Sciatic nerve (tissue), 2 donors: ENCODE measurements at regions not wholly inside any gene's neighbourhood (a gene's known extent, or its start where the extent isn't known, plus 50 kb on each side); places are given as distances from the start of the nearest gene placed in this dataset.
"Not testable (repeated sequence)": the region's sequence is repeated elsewhere in the genome, so short reads cannot be mapped to it uniquely, and the experiment has no call there.

Source experiments
- ATAC-seq: fragments of 200-7000 bp; cut with Tn5 transposase; one replicate; pipeline ENCODE4 v1.9.1; 2020; ENCODE audit warnings: mild to moderate bottlenecking, moderate library complexity
- DNase-seq: peaks from one replicate; pipeline ENCODE4 v3.0.0-alpha.2; 2020; ENCODE audit warnings: low spot score
- intact Hi-C: fragments of 100-400 bp; cut with DNase I; formaldehyde crosslinking; loops from one replicate; pipeline ENCODE4 v1.14.2; 2022
- donor health status: DM: no; HTN: no; CAD: no.
- donor health status: DM: no; HTN: no; CAD: no.

- DNase-seq (no peak), ATAC-seq (no peak)
- intact Hi-C loops = no loop called here
Observed at GRCh38 chr17:83014940-83015910, 64.2 kb upstream of the METRNL start.

DNA sequence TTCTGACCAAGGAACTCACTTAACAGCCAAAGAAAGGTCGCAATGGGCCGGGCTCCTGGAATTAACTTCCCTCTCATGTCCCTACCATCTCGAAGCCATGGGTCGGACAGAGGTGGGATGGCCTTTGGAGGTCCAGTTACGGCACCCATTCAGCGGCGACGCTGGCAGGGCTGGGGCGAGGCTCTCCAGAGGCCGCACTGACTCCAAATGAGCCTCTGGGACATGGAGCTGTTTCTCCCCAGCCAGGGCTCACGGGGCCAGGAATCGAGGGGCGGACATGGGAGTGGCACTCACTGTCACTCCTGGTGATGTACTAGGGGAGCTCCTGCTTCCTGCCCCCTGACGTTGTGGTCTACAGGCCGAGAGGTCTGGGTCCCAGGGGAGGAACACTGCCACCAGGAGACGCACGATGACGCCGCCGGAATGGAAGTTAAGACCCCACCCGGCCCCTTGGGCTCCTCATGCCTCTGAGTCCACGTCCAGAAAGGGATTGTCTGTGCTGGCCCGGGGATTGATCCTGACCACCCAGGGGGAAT lies 60.7 kb upstream of the METRNL start:
- intact Hi-C loops = no loop called here
- DNase-seq = no peak
- no peak for ATAC-seq

GRCh38 chr17:83019376-83019775 lies 60.0 kb upstream of the METRNL start:
- no peak for ATAC-seq
- intact Hi-C loops = no loop called here

DNA sequence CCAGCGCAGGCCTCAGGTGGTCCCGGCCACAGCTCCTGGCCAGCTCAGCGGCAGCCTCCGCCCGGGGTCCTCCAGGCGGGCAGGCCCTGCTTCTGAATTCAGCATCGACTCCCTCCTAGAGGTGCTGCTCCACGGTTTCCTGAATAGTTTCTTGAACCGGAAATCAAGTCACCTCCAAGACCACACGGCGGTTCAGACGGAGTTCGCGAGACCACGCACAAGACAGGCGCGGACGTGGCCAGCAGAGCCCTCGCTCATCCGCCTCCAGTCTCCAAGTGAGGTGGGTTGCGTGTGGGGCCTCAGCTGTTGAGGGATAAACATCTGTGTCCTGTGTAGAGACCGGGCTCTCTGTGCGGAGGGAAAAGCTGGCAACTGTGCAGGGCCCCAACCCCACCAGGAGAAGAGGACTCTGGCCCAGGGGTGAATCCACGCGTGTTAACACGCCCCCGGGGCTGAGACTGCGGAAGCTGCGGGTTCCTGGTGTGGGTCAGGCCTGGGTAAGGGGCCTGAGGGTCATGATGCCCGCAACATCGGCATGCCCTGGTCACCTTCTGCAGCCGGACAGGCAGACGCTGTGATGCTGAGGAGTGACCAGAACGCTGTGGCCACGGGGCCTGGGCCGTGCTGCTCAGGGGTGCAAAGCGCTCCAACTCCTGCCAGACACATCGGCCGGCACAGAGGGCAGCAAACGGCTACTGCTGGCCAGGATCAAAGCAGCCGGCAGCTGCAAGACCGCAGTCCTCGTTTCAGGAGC lies 55.0 kb upstream of the METRNL start:
- no peak for ATAC-seq
- intact Hi-C loops = no loop called here
- peak; percentile 27 for DNase-seq

More at GRCh38 chr17:83019376-83019775, 60.0 kb upstream of the METRNL start:
- DNase-seq = no peak

DNA sequence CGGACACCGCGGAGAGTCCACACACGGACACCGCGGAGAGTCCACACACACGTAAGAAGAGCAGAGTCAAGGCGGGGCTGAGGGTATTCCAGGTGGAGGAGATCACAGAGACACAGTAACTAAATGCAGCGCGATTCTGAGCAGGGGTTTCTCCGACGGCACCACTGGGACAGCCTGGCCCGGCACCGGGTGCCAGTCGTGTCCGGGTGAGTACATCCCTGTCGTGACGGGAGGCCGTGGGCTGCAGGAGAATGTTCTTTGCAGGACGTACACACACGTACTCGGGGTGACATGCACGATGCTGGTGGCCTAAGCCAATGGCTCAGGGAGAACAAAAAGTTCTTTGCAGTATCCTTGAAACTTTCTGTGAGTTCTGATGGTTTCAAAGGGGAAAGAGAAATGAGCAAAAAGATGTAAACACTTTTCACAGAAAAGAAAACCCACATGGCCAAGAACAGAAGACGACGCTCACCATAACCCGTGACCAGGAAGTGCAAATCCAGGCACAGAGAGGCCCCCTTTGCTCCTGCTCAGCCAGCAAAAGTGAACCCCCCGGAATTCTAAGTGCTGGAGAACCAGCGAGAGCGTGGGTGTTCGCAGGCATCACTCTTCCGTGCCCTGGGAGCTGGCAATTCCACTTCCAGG lies 53.7 kb upstream of the METRNL start:
- peak; percentile 26 for DNase-seq
- intact Hi-C loops = no loop called here
- no peak for ATAC-seq

DNA sequence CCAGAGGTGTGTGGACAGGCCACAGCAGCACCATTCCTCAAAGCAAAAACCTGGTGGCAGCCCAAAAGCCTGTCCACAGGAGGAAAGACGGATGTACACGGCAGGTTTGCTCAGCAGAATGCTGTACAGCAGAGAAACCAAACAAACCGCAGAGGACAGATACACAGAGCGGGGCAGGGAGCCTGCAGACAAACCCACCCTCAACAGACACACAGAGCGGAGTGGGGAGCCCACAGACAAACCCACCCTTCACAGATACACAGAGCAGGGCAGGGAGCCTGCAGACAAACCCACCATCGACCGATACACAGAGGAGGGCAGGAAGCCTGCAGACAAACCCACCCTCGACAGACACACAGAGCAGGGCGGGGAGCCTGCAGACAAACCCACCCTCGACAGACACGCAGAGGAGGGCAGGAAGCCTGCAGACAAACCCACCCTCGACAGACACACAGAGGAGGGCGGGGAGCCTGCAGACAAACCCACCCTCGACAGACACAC lies 53.0 kb upstream of the METRNL start:
- DNase-seq (peak; percentile 25), ATAC-seq (no peak)
- intact Hi-C loops = no loop called here

- intact Hi-C loops, ATAC-seq: not testable (repeated sequence)
- DNase-seq = peak; percentile 9
Observed at GRCh38 chr17:83026921-83027320, 52.5 kb upstream of the METRNL start.

DNA sequence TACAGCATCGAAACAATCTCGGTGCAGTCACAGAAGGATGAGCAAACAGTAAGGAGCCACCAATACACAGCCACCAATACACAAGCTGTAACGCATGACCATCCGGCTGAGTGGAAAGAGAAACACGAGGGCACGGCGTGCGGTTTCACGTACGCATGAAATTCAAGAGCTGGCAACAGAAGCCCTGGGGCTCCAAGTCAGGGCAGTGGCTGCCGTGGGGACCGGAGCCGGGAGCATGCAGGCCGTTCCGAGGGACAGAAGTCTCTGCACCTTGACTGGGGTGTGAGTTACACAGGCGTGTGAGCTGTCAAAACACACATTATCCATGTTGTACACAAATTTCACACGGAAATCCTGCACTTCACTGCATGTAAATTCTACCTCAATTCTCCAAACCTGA lies 50.6 kb upstream of the METRNL start:
- ATAC-seq (no peak), DNase-seq (peak; percentile 44)
- intact Hi-C loops = no loop called here

DNA sequence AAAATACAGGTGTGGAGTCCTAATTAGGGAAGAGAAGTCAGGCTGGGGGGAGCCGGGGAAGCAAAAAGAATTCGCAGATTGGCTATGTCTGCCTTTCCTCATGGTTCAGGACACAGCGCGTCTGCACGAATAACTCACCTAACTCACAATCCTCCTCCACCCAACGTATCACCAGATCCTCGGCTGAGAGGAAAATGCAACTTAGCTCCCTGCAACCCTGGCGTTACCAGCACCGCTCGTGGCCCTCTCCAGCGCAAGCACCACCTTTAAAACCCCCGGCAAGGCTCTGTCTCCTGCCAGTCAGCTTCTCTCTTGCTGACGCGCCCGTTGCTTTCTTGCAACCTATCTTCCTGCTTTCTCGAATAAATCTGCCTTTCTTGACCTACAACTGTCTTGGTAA lies 49.8 kb upstream of the METRNL start:
- intact Hi-C loops = no loop called here
- no peak for ATAC-seq
- peak; percentile 25 for DNase-seq
